GM23338 (cell line): ENCODE measurements at regions not wholly inside any gene's neighbourhood (a gene's known extent, or its start where the extent isn't known, plus 50 kb on each side); places are given as distances from the start of the nearest gene placed in this dataset.

Experiments used
- EZH2 ChIP-seq: fragments of 200-600 bp; sonication (generic); IDR thresholded peaks from one replicate; pipeline ENCODE4 v1.8.0; 2017; ENCODE audit warnings: antibody characterized with exemption, mild to moderate bottlenecking, low read depth; ENCODE audit not compliant: unreplicated experiment
- TF ChIP-seq, protein P1 (sequence below), 2 experiments: fragments of 200-600 bp in 1 of 2; sonication (generic) in 1 of 2; conservative IDR thresholded peaks; 2 replicates each; pipeline versions ENCODE4 v1.5.1 to v1.6.1; 2016 to 2017; ENCODE audit warnings: antibody characterized with exemption in 2 of 2, low read depth in 2 of 2, mild to moderate bottlenecking in 2 of 2, moderate library complexity in 1 of 2

DNA sequence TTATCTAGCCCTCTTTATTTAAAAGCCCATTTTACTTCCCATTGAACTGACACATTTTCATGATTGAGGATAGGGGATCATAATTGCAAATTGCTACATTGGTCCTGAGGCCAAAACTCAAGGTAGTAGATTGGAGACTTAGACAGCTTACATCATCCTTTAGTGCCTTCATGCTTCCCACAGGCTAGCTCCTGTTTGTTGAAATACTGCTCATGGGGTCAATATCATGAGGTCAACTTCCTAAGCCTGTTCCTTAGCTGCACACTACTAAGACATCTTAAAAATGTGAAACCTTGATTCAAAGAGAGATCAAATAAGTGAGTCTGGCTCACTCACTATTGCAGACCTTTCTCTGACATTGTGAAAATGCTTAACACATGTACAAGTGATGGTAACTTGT, 113.0 kb downstream of the TBC1D30 start:
- no peak for TF ChIP-seq EZH2
- TF ChIP-seq, protein P1, sequence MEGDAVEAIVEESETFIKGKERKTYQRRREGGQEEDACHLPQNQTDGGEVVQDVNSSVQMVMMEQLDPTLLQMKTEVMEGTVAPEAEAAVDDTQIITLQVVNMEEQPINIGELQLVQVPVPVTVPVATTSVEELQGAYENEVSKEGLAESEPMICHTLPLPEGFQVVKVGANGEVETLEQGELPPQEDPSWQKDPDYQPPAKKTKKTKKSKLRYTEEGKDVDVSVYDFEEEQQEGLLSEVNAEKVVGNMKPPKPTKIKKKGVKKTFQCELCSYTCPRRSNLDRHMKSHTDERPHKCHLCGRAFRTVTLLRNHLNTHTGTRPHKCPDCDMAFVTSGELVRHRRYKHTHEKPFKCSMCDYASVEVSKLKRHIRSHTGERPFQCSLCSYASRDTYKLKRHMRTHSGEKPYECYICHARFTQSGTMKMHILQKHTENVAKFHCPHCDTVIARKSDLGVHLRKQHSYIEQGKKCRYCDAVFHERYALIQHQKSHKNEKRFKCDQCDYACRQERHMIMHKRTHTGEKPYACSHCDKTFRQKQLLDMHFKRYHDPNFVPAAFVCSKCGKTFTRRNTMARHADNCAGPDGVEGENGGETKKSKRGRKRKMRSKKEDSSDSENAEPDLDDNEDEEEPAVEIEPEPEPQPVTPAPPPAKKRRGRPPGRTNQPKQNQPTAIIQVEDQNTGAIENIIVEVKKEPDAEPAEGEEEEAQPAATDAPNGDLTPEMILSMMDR (conservative IDR thresholded peaks at IDR 0.05; ENCODE audit: low read depth in 2 of 2) = no peak
